ENCODE measurements at regions not wholly inside any gene's neighbourhood (a gene's known extent, or its start where the extent isn't known, plus 50 kb on each side); places are given as distances from the start of the nearest gene placed in this dataset.

- no peak overlapping the region for H3K4me3 ChIP-seq (ENCODE audit: low read length)
Observed at GRCh38 chr9:91073049-91073810, 271.6 kb downstream of the SYK start.

DNA sequence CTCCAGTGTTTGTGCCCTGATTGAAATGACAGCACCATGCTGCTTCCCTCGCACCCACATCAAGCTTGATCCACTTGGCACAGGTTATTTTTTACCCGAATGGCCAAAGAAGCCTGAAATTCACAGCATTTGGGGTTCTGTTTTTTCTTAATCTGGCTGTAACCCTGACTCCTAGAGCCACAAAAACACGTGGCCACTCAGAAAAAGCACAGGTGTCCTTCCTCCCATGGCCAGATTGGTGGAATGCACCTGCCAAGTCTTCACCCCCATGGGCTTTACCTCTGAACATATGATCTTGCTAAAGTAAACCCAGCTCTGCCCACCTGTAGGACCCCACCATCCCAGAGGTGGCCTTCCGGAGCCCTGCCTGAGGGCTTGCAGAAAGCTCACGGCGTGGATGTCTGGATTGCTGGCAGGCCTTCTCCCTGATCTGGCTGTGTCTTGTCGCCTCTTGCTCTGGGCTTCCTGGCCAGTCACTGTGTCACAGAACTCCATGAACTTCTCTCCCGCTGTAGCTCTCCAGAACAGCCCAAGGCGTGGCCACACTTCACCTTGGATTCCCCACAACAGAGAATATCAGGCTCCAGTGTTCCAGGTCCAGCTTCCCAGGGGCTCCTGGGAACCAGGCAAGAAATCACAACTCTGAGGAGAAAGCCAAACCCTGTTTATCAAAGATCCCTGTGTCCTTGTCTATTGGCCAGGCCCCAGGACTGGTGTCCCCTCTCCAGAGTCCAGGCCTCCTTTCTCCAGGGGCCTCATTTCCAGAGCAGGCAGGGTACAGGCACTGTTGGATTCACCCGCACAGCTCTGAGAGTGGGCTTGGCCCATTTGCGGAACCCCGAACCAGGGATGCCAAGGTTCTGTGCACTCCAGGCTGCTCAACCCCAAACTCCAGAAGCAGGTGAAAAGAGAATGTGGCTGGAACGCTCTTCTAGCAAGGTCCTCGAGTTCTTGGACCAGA, 272.5 kb downstream of the SYK start:
- Histone ChIP-seq H3K9me3 (ENCODE audit: low read depth, low read length) (no peaks in the 10 kb centered on the region), H3K27me3 (ENCODE audit: insufficient read depth, low read length) (no peaks in the 10 kb centered on the region), H3K4me3 (ENCODE audit: low read length) (no peak overlapping the region), H3K4me1 (ENCODE audit: insufficient read depth, low read length) (peaks cover 7% of the 10 kb centered on the region)

More at GRCh38 chr9:91073049-91073810, 271.6 kb downstream of the SYK start:
- H3K4me1 ChIP-seq (ENCODE audit: insufficient read depth, low read length), result peaks cover 7% of the 10 kb centered on the region
- H3K9me3 ChIP-seq (ENCODE audit: low read depth, low read length), result no peaks in the 10 kb centered on the region
- H3K27me3 ChIP-seq (ENCODE audit: insufficient read depth, low read length), result no peaks in the 10 kb centered on the region

DNA sequence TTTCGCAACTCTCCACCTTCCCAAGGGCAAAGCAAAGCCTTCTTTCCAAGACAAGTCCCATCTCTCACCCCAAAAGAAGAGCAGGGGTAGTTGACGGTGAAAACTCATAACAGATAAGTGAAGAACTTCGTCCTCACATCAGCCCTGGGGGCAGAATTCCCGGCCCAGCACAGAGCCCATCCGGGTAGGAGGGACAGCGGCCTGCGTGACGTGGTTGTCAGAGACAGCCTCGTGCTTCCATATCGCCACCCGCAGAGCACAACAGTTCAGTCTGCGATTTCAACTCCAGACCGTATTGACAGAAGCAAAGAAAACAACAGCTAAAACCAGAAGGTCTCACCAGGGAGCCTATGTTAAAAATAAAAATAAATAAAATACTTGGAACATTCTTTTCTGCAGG, 273.2 kb downstream of the SYK start:
- H3K9me3 ChIP-seq (ENCODE audit: low read depth, low read length), result no peaks in the 10 kb centered on the region
- H3K27me3 ChIP-seq (ENCODE audit: insufficient read depth, low read length), result no peaks in the 10 kb centered on the region
- H3K4me1 ChIP-seq (ENCODE audit: insufficient read depth, low read length), result peaks cover 7% of the 10 kb centered on the region
- H3K4me3 ChIP-seq (ENCODE audit: low read length), result no peak overlapping the region

DNA sequence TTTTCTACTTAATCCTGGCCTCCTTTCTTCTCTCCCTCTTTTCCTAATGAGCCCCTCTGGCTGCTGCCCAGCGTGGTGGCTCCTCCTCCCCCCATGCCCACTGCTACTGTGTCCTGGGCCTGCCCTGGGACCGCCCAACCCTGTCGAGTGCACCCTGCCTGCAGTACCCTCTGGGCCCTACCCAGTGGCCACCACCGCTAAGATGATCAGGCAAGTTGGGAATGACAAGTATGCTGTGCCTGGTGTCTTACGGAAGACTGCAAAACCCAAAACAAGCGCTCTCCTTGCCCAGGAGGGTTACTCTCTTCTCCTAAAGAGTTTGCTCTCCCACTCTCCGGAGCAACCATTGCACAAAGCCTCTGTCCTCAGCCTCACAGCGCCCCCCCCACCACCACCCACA, 273.7 kb downstream of the SYK start:
- Histone ChIP-seq H3K4me1 (ENCODE audit: insufficient read depth, low read length) (peaks cover 7% of the 10 kb centered on the region), H3K9me3 (ENCODE audit: low read depth, low read length) (no peaks in the 10 kb centered on the region)

GRCh38 chr9:91077624-91078368, 276.2 kb downstream of the SYK start:
- H3K9me3 ChIP-seq (ENCODE audit: low read depth, low read length), result no peaks in the 10 kb centered on the region
- H3K4me3 ChIP-seq (ENCODE audit: low read length), result no peak overlapping the region
- H3K27me3 ChIP-seq (ENCODE audit: insufficient read depth, low read length), result no peaks in the 10 kb centered on the region
- H3K4me1 ChIP-seq (ENCODE audit: insufficient read depth, low read length), result no peaks in the 10 kb centered on the region

More for the DNA sequence above, 273.7 kb downstream of the SYK start:
- no peaks in the 10 kb centered on the region for H3K27me3 ChIP-seq (ENCODE audit: insufficient read depth, low read length)
- no peak overlapping the region for H3K4me3 ChIP-seq (ENCODE audit: low read length)

DNA sequence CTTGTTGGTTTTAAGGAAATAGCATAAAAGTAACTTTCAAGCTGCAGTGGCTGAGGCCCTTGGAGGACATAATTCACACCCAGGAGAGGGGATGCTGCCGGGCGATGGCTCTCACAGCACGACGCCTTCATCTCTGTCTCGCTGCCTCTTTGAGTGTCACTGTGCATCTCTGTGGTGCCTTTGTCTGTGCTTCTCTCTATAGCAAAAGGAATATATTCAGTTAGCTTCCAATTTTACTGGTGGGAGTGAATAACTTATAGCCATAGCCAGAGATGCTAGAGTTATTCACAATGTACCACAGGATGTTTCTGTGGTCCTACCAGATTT, 276.7 kb downstream of the SYK start:
- no peaks in the 10 kb centered on the region for H3K9me3 ChIP-seq (ENCODE audit: low read depth, low read length)

DNA sequence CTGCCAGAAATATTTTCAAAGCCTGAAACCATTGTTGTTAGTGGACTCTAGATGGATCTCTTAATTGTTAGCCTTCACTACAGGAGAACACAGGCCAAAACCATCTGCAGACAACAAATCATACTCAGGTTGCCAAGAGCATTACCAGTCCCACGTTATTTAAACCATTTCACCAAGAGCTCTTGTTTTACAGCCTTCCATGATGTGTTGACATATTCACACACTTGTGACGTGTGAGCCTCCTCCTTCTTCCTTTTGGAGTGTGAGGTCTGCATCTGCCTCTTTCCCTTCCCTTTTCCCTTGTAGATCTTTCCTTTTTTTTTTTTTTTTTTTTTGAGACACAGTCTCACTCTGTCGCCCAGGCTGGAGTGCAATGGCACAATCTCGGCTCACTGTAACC, 279.0 kb downstream of the AUH start:
- Histone ChIP-seq H3K4me1 (ENCODE audit: insufficient read depth, low read length) (peaks cover 28% of the 10 kb centered on the region), H3K27me3 (ENCODE audit: insufficient read depth, low read length) (no peaks in the 10 kb centered on the region), H3K9me3 (ENCODE audit: low read depth, low read length) (no peaks in the 10 kb centered on the region), H3K4me3 (ENCODE audit: low read length) (no peak overlapping the region)

More for the DNA sequence above, 276.7 kb downstream of the SYK start:
- H3K4me3 ChIP-seq (ENCODE audit: low read length), result no peak overlapping the region
- no peaks in the 10 kb centered on the region for H3K27me3 ChIP-seq (ENCODE audit: insufficient read depth, low read length)
- no peaks in the 10 kb centered on the region for H3K4me1 ChIP-seq (ENCODE audit: insufficient read depth, low read length)

DNA sequence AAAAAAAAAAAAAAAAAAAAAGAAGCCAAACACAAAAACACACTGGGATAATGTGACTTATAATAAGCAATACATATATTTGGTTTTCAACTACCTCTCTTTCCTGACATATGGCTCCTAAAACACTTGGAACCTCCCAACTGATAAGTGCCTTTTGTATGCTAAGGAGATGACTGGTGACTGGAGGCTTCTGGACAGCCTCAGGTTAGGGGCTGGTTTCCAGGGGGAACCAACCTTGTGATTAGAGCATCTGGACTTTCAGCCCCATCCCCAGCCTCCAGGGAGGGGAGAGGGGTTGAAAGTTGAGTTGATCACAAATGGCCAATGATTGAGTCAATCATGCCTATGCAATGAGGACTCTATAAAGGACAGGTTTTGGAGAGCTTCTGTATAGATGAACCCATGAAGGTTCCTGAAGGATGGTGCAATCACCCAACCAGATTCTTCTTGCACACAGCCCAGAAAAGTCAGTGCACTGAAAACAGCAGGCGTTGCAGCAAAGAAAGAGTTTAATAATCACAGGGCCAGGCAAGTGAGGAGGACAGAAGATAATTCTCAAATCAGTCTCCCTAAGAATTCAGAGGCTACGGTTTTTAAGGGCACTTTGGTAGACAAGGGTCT, 276.7 kb downstream of the AUH start:
- Histone ChIP-seq H3K4me3 (ENCODE audit: low read length) (no peak overlapping the region), H3K27me3 (ENCODE audit: insufficient read depth, low read length) (no peaks in the 10 kb centered on the region)

DNA sequence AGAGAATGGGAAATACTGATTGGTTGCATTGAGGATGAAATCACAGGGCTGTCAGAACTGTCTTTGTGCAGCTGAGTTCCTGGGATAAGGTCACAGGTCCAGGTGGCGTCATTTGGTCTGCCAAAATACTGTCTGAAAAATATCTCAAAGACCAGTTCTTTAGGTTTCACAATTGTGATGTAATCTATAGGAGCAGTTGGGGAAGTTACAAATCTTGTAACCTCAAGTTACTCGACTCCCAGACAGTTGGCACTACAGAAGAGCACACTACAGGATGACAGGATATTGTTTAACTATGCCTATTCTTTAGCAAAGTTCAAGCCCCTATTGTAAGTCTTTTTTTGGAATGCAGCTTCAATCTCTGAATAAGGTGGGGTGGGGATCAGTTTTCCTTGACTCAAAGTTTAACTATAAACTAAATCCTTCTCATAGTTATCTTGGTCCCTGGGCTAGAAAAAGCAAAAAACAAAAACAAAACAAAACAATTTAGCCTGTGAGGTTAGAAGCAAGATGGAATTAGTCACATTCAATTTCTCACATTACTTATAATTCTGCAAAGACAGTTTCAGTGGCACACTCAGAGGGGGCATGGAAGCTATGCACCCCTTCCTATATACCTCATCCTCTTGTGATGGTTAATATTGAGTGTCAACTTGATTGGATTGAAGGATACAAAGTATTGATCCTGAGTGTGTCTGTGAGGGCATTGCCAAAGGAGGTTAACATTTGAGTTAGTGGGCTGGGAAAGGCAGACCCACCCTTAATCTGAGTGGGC, 276.0 kb downstream of the AUH start:
- H3K27me3 ChIP-seq (ENCODE audit: insufficient read depth, low read length), result no peaks in the 10 kb centered on the region
- peaks cover 28% of the 10 kb centered on the region for H3K4me1 ChIP-seq (ENCODE audit: insufficient read depth, low read length)
- H3K4me3 ChIP-seq (ENCODE audit: low read length), result no peak overlapping the region
- H3K9me3 ChIP-seq (ENCODE audit: low read depth, low read length), result no peaks in the 10 kb centered on the region

More for the DNA sequence above, 276.7 kb downstream of the AUH start:
- H3K4me1 ChIP-seq (ENCODE audit: insufficient read depth, low read length), result peaks cover 28% of the 10 kb centered on the region
- H3K9me3 ChIP-seq (ENCODE audit: low read depth, low read length), result no peaks in the 10 kb centered on the region

GRCh38 chr9:91086657-91087461, 274.9 kb downstream of the AUH start:
- peaks cover 28% of the 10 kb centered on the region for H3K4me1 ChIP-seq (ENCODE audit: insufficient read depth, low read length)
- no peaks in the 10 kb centered on the region for H3K9me3 ChIP-seq (ENCODE audit: low read depth, low read length)
- H3K4me3 ChIP-seq (ENCODE audit: low read length), result no peak overlapping the region
- no peaks in the 10 kb centered on the region for H3K27me3 ChIP-seq (ENCODE audit: insufficient read depth, low read length)

- Histone ChIP-seq H3K27me3 (ENCODE audit: insufficient read depth, low read length) (no peaks in the 10 kb centered on the region), H3K4me3 (ENCODE audit: low read length) (no peak overlapping the region), H3K4me1 (ENCODE audit: insufficient read depth, low read length) (peaks cover 28% of the 10 kb centered on the region), H3K9me3 (ENCODE audit: low read depth, low read length) (no peaks in the 10 kb centered on the region)
Observed at GRCh38 chr9:91087462-91087759, 274.3 kb downstream of the AUH start.

DNA sequence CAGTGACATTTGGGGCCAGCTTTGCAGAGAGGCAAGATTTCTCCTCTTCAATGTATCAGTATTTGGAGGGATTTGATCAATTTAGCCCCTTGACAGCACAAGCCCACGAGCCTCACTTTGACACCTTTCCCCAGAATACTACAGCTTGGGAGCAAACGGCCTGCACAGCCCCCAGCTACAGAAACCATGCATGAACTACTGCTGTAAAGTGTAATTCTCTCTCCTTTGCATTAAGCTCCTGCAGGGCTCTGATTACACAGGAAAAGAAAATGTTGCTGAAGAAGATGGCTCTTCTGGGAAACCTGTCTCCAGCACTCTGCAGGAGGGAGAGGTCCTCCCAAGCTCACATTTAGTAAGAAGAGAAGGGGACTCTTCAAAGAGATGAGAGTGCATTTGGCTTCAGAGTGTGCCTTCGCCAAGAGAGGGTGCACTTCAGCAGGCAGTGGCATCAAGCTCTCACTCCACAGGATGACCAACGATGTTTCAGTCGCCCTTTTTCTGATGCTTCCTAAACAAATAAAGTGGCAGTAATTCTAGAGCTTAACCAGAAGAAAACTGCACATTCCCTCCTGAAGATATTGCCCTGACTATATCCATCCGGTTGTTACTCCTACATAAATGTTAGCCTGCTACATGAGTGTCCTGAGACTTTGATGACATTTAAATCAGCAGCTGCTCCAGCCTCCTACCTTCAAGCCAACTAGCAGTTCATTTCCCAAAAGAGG, 272.2 kb downstream of the AUH start:
- Histone ChIP-seq H3K9me3 (ENCODE audit: low read depth, low read length) (no peaks in the 10 kb centered on the region), H3K27me3 (ENCODE audit: insufficient read depth, low read length) (no peaks in the 10 kb centered on the region), H3K4me3 (ENCODE audit: low read length) (no peak overlapping the region), H3K4me1 (ENCODE audit: insufficient read depth, low read length) (peaks cover 26% of the 10 kb centered on the region)

DNA sequence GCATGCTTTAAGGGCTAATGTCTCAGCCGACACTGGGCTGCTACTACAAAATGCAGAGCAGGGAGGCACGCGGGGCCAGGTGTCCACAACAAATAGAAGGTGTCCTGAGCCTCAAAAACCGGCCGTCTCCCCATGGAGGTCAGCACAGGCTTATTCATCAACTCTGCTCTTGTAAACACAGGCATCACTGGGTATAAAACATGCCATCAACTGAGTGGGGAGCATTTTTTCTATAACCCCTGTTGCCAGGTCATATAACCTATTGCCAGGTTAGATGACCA, 271.6 kb downstream of the AUH start:
- H3K27me3 ChIP-seq (ENCODE audit: insufficient read depth, low read length), result no peaks in the 10 kb centered on the region
- H3K4me1 ChIP-seq (ENCODE audit: insufficient read depth, low read length), result peaks cover 22% of the 10 kb centered on the region
- H3K9me3 ChIP-seq (ENCODE audit: low read depth, low read length), result no peaks in the 10 kb centered on the region
- H3K4me3 ChIP-seq (ENCODE audit: low read length), result no peak overlapping the region

Data from mononuclear cell (primary cell).